ENCODE measurements at regions not wholly inside any gene's neighbourhood (a gene's known extent, or its start where the extent isn't known, plus 50 kb on each side); places are given as distances from the start of the nearest gene placed in this dataset.

DNA sequence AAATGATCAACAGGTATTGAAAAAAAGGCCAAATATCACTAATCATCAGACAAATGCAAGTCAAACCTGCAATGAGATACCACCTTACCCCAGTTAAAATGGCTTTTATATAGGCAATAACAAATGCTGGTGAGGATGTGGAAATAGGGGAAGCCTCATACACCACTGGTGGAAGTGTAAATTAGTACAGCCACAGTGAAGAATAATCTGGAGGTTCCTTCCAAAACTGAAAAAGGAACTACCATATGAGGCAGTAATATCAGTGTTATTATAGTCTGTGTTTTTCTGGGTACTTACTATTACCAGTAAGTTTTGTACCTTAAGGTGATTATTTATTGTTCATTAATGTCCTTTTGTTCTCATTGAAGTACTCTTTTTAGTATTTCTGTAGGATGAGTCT lies 201.3 kb downstream of the MRPL39 start:
- no peak for DNase-seq
- no peak overlapping the region for H3K27ac ChIP-seq (replicated peaks)
- H3K4me1 ChIP-seq: no peaks in the 10 kb centered on the region
- H3K9me3 ChIP-seq (replicated peaks): no peaks in the 10 kb centered on the region
- no peaks in the 10 kb centered on the region for H3K27me3 ChIP-seq (ENCODE audit: low read depth)
- intact Hi-C loops (cut with micrococcal nuclease): no loop called here
- TF ChIP-seq, protein P1, sequence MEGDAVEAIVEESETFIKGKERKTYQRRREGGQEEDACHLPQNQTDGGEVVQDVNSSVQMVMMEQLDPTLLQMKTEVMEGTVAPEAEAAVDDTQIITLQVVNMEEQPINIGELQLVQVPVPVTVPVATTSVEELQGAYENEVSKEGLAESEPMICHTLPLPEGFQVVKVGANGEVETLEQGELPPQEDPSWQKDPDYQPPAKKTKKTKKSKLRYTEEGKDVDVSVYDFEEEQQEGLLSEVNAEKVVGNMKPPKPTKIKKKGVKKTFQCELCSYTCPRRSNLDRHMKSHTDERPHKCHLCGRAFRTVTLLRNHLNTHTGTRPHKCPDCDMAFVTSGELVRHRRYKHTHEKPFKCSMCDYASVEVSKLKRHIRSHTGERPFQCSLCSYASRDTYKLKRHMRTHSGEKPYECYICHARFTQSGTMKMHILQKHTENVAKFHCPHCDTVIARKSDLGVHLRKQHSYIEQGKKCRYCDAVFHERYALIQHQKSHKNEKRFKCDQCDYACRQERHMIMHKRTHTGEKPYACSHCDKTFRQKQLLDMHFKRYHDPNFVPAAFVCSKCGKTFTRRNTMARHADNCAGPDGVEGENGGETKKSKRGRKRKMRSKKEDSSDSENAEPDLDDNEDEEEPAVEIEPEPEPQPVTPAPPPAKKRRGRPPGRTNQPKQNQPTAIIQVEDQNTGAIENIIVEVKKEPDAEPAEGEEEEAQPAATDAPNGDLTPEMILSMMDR (IDR thresholded peaks at IDR 0.05; ENCODE audit: borderline replicate concordance): no peak
- H3K36me3 ChIP-seq: no peaks in the 10 kb centered on the region
- no peak overlapping the region for H3K4me3 ChIP-seq

DNA sequence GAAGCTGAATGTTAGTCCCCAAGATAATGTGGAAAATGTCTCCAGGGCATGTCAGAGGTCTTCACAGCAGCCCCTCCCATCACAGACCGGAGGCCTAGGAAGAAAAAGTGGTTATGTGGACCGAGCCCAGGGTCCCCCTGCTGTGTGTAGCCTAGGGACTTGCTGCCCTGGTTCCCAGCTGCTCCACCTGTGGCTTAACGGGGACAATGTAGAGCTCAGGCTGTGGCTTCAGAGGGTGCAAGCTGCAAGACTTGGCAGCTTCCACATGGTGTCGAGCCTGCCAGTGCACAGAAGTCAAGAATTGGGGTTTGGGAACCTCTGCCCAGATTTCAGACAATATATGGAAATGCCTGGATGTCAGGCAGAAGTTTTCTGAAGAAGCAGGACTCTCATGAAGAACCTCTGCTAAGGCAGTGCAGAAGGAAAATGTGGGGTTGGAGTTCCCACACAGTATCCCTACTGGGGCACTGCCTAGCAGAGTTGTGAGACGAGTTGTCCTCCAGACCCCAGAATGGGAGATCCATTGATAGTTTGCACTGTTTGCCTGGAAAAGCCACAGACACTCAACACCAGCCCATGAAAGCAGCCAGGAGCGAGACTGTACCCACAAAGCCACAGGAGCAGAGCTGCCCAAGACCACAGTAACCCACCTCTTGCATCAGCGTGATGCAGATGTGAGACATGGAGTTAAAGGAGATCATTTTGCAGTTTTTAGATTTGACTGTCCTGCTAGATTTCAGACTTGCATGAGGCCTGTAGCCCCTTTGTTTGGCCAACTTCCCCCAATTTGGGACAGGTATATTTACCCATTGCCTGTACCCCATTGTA lies 204.9 kb downstream of the MRPL39 start:
- Histone ChIP-seq H3K4me1 (no peaks in the 10 kb centered on the region), H3K36me3 (no peaks in the 10 kb centered on the region), H3K4me3 (no peak overlapping the region), H3K9me3 (replicated peaks) (no peaks in the 10 kb centered on the region), H3K27me3 (ENCODE audit: low read depth) (no peaks in the 10 kb centered on the region), H3K27ac (replicated peaks) (no peak overlapping the region)
- intact Hi-C loops (cut with micrococcal nuclease): no loop called here
- TF ChIP-seq, protein P1 (IDR thresholded peaks at IDR 0.05; ENCODE audit: borderline replicate concordance): no peak
- no peak for DNase-seq

DNA sequence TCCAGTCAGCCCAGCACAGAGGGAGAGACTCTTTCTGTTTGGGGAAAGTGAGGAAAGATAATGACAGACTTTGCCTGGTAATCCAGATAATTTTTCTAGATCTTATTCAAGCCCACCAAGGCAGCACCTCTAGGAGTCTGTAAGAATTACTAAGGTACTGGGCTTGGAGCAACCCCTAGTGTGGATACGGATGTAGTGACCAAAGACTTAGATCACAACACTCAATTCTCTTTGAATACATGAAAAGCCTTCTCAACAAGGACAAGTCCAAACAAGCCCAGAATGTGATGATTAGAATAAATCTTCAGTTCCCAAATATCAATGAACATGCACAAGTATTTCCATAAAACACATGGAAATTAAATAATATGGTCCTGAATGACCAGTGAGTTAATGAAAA lies 206.9 kb downstream of the MRPL39 start:
- intact Hi-C loops (cut with micrococcal nuclease): no loop called here
- TF ChIP-seq, protein P1 (IDR thresholded peaks at IDR 0.05; ENCODE audit: borderline replicate concordance): no peak
- Histone ChIP-seq H3K27ac (replicated peaks) (no peak overlapping the region), H3K4me1 (no peaks in the 10 kb centered on the region), H3K36me3 (no peaks in the 10 kb centered on the region), H3K27me3 (ENCODE audit: low read depth) (no peaks in the 10 kb centered on the region), H3K9me3 (replicated peaks) (no peaks in the 10 kb centered on the region), H3K4me3 (no peak overlapping the region)
- DNase-seq: no peak

DNA sequence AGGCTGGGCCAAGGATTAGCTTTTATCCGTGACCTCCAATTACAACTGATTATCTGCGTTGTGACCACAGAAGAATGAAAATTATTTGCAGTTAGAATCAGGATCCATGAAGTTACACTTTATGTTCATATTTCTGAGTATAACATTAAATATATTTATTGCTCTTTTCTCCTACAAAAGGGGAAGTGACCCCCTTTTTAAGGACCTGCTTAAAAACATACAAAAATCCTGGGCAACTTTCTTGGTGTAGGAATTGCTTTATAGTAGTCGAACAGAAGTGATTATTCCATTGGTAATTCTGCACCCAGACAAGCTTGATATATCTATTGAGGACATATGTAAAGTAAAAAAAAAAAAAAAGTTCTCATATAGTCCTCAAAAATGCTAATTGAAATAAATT lies 208.7 kb downstream of the MRPL39 start:
- no peak overlapping the region for H3K4me3 ChIP-seq
- no peaks in the 10 kb centered on the region for H3K27me3 ChIP-seq (ENCODE audit: low read depth)
- DNase-seq: no peak
- TF ChIP-seq, protein P1 (IDR thresholded peaks at IDR 0.05; ENCODE audit: borderline replicate concordance): no peak
- no peak overlapping the region for H3K27ac ChIP-seq (replicated peaks)
- intact Hi-C loops (cut with micrococcal nuclease): no loop called here
- no peaks in the 10 kb centered on the region for H3K9me3 ChIP-seq (replicated peaks)
- no peaks in the 10 kb centered on the region for H3K36me3 ChIP-seq
- H3K4me1 ChIP-seq: no peaks in the 10 kb centered on the region

DNA sequence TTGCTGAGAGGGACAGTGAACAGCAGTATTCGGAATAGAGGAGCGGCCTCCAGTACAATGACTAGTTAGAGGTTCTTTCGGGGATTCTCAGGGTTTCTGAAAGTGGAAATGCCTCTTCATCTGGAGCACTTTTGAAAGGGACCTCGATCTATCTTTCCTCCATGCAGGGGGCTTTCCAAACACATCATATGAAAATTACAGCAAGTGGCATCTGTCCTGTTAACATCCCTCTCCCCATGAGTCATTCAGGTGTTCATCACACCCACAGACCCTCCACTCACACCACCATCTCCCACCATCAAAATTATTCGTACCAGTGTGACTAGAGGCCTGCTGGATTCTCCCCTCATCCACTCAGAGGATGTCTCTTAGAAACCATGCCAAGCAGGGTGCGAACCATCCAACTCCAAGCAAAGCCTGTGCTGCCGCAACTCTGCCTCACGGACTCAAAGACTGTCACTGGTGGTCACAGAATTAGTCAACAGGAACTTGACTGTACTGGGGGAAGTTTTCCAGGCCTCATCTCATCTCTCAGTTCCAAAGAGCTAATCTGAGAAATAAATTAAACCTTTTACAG lies 211.1 kb downstream of the MRPL39 start:
- DNase-seq: no peak
- Histone ChIP-seq H3K27ac (replicated peaks) (no peak overlapping the region), H3K27me3 (ENCODE audit: low read depth) (no peaks in the 10 kb centered on the region), H3K4me1 (no peaks in the 10 kb centered on the region), H3K36me3 (no peaks in the 10 kb centered on the region), H3K9me3 (replicated peaks) (no peaks in the 10 kb centered on the region), H3K4me3 (no peak overlapping the region)
- TF ChIP-seq, protein P1 (IDR thresholded peaks at IDR 0.05; ENCODE audit: borderline replicate concordance): no peak
- intact Hi-C loops (cut with micrococcal nuclease): no loop called here

Measured in left ventricle myocardium inferior (tissue), 1 donor.